PC-3 (cell line): ENCODE measurements at regions not wholly inside any gene's neighbourhood (a gene's known extent, or its start where the extent isn't known, plus 50 kb on each side); places are given as distances from the start of the nearest gene placed in this dataset.

Experiments
- EZH2 ChIP-seq: fragments of 300-600 bp; sonication (generic); IDR thresholded peaks from one replicate; pipeline ENCODE4 v1.6.1; 2017; ENCODE audit warnings: antibody characterized with exemption, mild to moderate bottlenecking, low read length; ENCODE audit not compliant: unreplicated experiment
- EZH2phosphoT487 ChIP-seq: fragments of 300-600 bp; sonication (generic); IDR thresholded peaks from 2 replicates; pipeline ENCODE4 v1.6.1; 2018; ENCODE audit warnings: mild to moderate bottlenecking, antibody characterized with exemption, low read length, borderline replicate concordance

DNA sequence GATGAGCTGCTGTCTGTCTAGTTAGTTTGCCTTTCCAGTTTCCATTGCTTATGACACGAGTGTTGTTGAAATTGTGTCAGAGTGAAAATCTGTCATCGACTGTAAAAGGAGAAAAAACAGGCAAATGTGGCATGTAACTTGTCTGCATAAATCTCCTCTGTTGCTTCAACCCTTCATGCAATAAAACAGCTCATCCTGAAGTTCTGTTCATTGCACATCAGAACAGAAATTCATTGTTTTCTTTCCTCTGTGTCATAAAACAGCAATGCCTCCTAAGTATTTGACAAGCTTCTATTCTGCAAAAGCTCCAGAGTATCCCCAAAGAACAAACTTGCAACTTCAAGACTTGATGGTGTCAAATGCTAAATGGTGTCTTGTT, 432.1 kb downstream of the MEIS1 start:
- TF ChIP-seq EZH2phosphoT487 (no peak), EZH2 (no peak)
